HUES6 (cell line): ENCODE measurements at regions not wholly inside any gene's neighbourhood (a gene's known extent, or its start where the extent isn't known, plus 50 kb on each side); places are given as distances from the start of the nearest gene placed in this dataset.
"Not testable (repeated sequence)": the region's sequence is repeated elsewhere in the genome, so short reads cannot be mapped to it uniquely, and the experiment has no call there.

Experiments
- H3K27ac ChIP-seq: 2 replicates; pipeline ENCODE4 v1.7.0; 2013; ENCODE audit warnings: low read depth, mild to moderate bottlenecking, low read length, inconsistent platforms
- H3K27me3 ChIP-seq: 2 replicates; pipeline ENCODE4 v1.6.1; 2013; ENCODE audit warnings: low read length; ENCODE audit not compliant: control insufficient read depth, insufficient read depth
- H3K36me3 ChIP-seq: 2 replicates; pipeline ENCODE4 v1.6.1; 2013; ENCODE audit warnings: low read length; ENCODE audit not compliant: control insufficient read depth, insufficient read depth
- H3K4me1 ChIP-seq: 2 replicates; pipeline ENCODE4 v1.6.1; 2013; ENCODE audit warnings: low read length; ENCODE audit not compliant: control insufficient read depth, insufficient read depth
- H3K4me3 ChIP-seq: 2 replicates; pipeline ENCODE4 v1.5.1; 2013; ENCODE audit warnings: low read depth, low read length
- H3K9ac ChIP-seq: one replicate; pipeline ENCODE4 v1.6.1; 2013; ENCODE audit warnings: mild to moderate bottlenecking, low read length
- H3K9me3 ChIP-seq: 2 replicates; pipeline ENCODE4 v1.6.1; 2013; ENCODE audit warnings: low read depth, low read length; ENCODE audit not compliant: control insufficient read depth, insufficient read depth

DNA sequence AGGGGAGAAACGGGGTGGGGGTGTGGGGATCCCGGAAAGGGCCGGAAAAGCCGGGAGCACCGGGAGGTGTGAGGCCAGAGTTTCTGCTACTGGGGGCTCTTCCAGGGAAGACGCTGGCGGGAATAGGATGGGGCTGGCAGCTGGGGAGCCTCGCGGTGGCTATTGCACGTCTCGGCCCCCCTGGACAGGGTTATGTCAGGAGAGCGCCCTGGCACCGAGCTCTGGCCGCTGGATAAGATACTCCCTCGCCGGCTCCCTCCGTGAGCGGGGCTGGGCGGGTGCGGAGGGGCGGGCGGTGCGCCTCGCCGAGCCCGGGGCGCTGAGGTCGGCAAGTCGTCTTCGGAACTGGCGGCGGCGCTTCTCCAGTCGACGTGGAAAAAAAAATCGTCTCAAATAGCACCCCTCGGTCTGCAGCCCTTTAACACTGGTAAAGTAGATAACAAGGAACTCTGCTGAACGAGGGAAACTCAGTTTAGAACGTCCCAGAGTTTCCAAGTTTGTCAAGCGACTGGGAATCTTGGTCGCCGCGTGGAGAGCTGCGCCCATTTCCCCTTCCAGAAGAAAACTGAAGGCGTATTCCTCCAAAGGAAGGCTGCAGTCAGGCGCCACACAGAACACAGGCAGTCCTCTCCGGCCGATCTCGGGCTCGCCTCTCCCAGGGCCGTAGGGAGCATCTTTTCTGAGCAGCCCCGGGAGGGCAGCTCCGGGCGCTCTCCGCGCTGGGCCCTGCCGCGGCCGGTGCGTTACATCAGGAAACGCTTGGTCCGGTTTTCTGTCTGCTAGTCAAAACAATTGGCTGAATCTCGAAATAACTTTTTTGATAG, 115.1 kb downstream of the KCNRG start:
- H3K36me3 ChIP-seq = no peaks in the 10 kb centered on the region
- H3K27ac ChIP-seq = no peak overlapping the region
- peaks cover 51% of the 10 kb centered on the region for H3K4me1 ChIP-seq
- peak overlapping the region; percentile 55 for H3K4me3 ChIP-seq
- H3K9me3 ChIP-seq = no peaks in the 10 kb centered on the region
- peaks cover 98% of the 10 kb centered on the region for H3K27me3 ChIP-seq
- H3K9ac ChIP-seq = no peak overlapping the region

DNA sequence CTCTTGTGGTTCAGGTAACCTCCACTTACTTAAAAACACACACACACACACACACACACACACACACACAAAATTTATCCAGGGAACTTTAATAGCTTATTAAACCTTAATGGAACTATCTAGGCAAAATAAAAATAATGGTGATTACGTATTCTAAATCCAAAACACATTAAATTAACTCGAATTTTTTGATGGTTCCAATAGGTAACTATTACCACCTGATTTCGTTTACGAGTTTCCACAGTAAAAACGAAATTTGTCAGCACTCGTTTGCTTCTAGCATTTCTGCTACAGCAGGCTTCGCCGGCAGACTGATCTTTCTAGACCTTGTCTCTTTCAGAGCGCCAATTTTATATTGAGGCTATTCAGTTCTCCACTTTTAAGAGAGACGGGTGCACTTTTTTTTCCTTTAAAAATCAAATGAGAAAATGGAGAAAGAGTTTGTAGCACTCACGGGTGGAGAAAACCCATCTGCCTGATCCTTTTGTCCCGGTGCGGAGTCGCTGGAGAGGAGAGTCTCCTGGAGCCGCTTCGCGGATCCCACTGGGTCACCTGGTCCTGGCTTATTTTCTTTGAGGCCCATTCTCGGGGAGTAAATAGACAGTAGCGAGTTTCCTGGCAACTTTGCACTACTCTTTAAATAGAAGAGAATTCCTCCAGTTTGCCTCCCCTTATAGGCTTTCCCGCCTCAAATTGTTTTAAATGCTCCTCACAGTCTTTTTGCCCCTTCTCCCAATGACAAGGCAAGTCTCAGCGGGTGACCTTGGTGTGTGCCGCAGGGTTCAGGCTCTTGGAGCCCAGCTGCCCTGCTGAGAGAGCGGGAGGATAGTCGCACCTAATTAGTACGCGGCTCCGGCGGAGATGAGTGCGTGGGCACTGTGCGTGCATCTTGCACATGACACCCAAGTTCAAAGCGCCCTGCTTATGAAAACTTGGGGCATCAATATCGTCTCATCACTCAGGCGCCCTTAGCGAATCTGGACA, 117.0 kb downstream of the KCNRG start:
- Histone ChIP-seq H3K4me3 (peak overlapping the region; percentile 55), H3K4me1 (peaks cover 41% of the 10 kb centered on the region), H3K36me3 (no peaks in the 10 kb centered on the region), H3K27me3 (peaks cover 94% of the 10 kb centered on the region), H3K27ac (no peak overlapping the region), H3K9ac (no peak overlapping the region), H3K9me3 (no peaks in the 10 kb centered on the region)

DNA sequence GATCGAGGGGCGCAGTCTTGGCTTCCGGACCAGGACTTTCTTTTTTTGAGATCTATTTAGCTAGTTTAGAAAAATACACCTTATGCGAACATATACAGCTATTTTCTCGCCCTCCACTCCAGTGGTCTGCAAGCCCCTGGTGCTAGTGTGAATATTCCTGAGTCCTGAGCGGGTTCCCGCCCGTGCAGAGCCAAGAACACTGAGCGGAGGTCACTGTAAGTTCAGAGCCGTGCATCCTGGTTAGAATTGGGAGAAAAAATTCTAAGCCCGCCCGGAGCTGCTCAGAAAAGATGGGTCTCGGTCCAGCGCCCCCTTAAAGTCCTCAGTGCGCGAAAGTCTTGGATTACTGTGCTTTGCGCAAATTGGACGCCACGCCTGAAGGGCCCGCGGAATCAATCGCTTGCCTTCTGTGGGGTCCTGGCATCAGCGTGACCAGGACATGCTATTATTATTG, 117.7 kb downstream of the KCNRG start:
- Histone ChIP-seq H3K27ac (no peak overlapping the region), H3K36me3 (no peaks in the 10 kb centered on the region), H3K9me3 (no peaks in the 10 kb centered on the region), H3K9ac (no peak overlapping the region), H3K4me3 (peak overlapping the region; percentile 55), H3K4me1 (peaks cover 39% of the 10 kb centered on the region), H3K27me3 (peaks cover 89% of the 10 kb centered on the region)

DNA sequence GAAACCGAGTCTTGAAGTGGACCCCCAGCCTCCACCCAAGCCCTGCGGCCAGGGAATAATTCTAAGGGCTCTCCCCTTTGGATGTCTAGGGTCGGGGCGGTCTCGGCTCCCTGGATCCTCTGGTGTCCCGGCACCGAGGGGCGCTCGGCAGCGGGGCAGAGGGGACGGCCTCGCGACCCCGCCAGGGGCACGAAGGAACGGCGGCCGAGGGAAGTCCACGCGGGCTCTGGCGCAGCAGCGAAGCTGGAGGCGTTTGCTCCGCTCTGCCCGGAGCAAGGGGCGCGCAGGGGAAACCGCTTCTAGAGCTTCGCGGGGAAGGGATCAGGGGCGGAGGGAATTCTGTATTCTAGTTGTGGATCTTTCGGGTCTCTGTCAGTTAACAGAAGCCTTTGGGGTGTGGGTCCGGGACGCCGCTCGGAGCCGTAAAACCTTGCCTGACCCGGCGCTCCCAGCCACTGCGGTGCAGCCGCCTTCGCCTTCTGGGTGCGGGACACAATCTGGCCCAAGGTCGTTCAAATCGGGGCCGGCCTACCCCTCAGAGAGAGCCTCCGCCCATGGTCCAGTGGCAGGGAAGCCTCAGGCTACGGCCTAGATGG, 118.2 kb downstream of the KCNRG start:
- H3K9me3 ChIP-seq = no peaks in the 10 kb centered on the region
- peaks cover 84% of the 10 kb centered on the region for H3K27me3 ChIP-seq
- H3K27ac ChIP-seq = no peak overlapping the region
- peaks cover 34% of the 10 kb centered on the region for H3K4me1 ChIP-seq
- H3K9ac ChIP-seq = no peak overlapping the region
- peak overlapping the region; percentile 55 for H3K4me3 ChIP-seq
- H3K36me3 ChIP-seq = no peaks in the 10 kb centered on the region

DNA sequence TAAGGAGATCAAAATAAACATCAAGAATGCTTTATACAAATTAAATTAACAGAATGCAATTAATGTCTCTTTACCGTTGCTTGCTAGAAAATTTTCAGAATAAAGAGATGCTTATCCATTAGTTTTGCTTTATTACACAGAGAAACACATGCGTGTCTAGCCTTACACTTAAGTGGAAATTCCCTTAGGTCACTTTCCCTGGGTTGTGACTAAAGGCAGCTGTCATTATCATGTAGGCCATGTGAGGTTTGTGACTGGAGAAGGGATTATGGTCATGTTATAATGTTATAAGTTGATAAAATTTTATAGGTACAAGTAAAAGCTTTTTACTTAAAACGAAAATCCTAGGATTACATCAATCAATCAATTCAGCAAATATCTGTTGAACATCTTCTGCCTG, 121.0 kb downstream of the KCNRG start:
- Histone ChIP-seq H3K27ac (no peak overlapping the region), H3K36me3 (no peaks in the 10 kb centered on the region), H3K9me3 (no peaks in the 10 kb centered on the region), H3K4me1 (peaks cover 35% of the 10 kb centered on the region), H3K4me3 (no peak overlapping the region), H3K27me3 (peaks cover 62% of the 10 kb centered on the region), H3K9ac (no peak overlapping the region)

DNA sequence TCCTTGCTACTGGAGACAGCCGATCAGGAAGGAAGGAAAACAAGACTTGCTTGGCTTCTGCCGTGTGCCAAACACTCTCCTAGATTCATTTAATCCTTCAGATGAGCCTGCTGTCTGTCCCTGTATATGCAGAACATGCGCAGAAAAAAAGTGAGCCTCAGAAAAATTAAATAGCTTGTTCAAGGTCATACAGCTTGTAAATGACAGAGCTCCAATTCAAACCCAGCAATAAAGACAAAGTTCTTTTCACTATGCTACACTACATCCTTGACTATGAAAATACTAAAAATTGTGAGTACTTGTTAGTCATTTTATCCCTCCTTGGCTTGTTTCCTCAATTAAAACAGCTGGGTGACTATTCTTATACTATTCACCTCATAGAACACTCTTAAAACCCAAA, 121.4 kb downstream of the KCNRG start:
- Histone ChIP-seq H3K36me3 (no peaks in the 10 kb centered on the region), H3K9ac (no peak overlapping the region), H3K9me3 (no peaks in the 10 kb centered on the region), H3K4me1 (peaks cover 38% of the 10 kb centered on the region), H3K27ac (no peak overlapping the region), H3K4me3 (no peak overlapping the region), H3K27me3 (peaks cover 58% of the 10 kb centered on the region)

DNA sequence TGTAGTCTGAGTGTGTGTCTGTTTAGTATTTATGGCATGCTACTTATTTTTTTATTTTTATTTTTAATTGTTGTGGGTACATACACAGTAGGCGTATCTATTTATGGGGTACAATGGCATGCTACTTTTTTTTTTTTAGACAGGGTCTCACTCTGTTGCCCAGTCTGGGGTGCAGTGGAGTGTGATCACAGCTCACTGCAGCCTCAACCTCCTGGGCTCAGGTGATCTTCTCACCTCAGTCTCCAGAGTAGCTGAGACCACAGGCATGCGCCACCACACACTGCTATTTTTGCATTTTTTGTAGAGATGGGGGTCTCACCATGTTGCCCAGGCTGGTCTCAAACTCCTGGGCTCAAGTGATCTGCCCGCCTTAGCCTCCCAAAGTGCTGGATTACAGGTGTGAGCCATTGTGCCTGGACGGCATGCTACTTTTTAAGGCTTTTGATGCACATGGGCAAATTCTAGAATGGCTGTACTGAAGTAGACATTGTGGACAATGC, 124.2 kb downstream of the KCNRG start:
- H3K4me3 ChIP-seq, H3K9ac ChIP-seq, H3K36me3 ChIP-seq, H3K9me3 ChIP-seq, H3K27ac ChIP-seq: not testable (repeated sequence)
- H3K4me1 ChIP-seq = peaks cover 19% of the 10 kb centered on the region
- H3K27me3 ChIP-seq = peaks cover 30% of the 10 kb centered on the region

DNA sequence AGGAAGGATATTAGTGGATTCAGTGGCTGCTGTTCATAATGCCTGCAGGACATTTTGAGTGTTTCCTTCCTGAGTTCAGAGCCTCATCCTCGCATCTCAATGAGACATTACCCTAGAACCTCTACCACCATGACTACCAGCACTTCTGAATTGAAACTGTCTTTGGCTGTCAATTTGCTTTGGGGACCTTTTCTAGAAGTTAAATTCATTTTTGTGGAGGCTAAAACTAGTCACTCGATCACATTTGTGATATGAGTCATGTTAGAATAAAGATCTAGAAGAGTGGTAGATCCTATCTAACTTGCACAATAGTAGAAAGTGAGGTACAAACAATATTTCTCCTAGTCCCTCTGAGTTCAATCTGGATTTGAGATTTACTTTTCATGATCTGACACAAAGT, 124.9 kb downstream of the KCNRG start:
- Histone ChIP-seq H3K9ac (no peak overlapping the region), H3K9me3 (no peaks in the 10 kb centered on the region), H3K36me3 (no peaks in the 10 kb centered on the region), H3K27ac (no peak overlapping the region), H3K27me3 (peaks cover 23% of the 10 kb centered on the region), H3K4me3 (no peak overlapping the region), H3K4me1 (peaks cover 19% of the 10 kb centered on the region)

DNA sequence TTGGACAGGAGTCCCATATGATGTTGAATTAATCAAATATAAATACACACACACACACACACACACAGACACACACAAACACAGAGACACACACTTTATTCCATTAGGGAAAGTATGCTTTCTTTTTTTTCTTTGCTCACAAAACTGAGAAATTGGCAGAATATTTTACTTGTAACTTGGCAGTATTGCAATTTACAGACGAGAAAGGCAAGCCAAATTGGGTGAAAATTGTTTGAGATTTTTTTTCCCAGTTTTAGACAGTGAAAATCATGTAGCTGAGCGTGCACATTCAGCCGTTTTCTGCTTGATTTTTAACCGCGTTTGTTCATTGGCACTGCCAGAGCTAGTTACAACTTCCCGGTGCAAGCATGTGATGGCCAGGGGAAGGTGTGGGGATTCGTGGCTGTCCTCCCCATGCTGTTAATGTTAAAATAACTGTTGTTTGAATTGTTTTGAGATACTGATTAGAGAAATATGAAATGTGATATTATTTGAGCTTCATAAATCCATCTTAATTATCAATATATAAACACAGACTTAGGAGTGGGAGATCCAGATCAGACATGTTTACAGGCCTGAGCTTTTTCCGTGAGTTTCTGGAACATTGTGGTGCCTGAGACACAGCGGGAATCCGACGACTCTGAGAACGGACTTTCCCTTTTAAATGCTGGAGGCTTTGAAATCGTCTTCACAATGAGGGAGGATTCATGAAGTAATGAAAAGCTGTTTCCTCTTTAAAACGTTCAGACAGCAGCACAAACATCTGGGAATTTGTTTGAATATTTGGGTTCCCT, 125.5 kb downstream of the KCNRG start:
- H3K27ac ChIP-seq = no peak overlapping the region
- H3K27me3 ChIP-seq = peaks cover 17% of the 10 kb centered on the region
- H3K9ac ChIP-seq = no peak overlapping the region
- no peaks in the 10 kb centered on the region for H3K9me3 ChIP-seq
- H3K4me1 ChIP-seq = peaks cover 19% of the 10 kb centered on the region
- no peak overlapping the region for H3K4me3 ChIP-seq
- no peaks in the 10 kb centered on the region for H3K36me3 ChIP-seq

DNA sequence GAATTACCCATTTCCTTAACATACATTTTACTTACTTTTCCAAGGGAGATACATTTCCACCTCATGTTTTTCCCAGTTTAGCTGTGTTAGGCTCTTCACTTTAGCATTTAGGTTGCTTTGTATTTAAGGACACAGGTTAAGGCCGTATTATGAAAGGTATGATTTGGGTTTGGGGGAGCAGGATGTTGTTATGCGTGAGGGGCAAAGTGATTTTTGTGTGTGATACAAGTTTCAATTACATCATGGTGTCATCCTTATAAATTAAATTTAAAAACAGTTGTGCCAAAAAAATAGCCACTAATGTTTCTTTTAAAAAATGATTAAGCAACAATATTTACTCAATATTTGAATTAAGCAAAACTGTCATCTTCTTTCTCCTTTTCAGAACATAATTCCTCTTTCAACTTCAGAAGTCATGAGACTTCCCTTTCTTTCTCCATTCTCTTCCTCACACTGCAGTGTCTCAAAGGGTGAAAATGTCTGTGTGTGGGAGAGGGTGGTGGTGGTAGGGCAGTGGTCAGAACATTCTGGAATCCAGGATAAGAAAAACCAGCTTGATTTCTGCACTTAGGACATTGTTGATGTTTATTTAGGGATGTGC, 126.2 kb downstream of the KCNRG start:
- no peak overlapping the region for H3K4me3 ChIP-seq
- no peaks in the 10 kb centered on the region for H3K36me3 ChIP-seq
- H3K4me1 ChIP-seq = peaks cover 19% of the 10 kb centered on the region
- H3K9me3 ChIP-seq = no peaks in the 10 kb centered on the region
- H3K27ac ChIP-seq = no peak overlapping the region
- peaks cover 10% of the 10 kb centered on the region; the same call in 1 of the 2 replicates for H3K27me3 ChIP-seq
- H3K9ac ChIP-seq = no peak overlapping the region
